Left hindlimb (tissue), 1 donor: ENCODE measurements at regions not wholly inside any gene's neighbourhood (a gene's known extent, or its start where the extent isn't known, plus 50 kb on each side); places are given as distances from the start of the nearest gene placed in this dataset.
"Not testable (repeated sequence)": the region's sequence is repeated elsewhere in the genome, so short reads cannot be mapped to it uniquely, and the experiment has no call there.

ENCODE experiments used
- DNase-seq: peaks from one replicate; pipeline ENCODE4 v3.0.0-alpha.2; 2018

GRCh38 chr9:22170556-22170955 is 161.5 kb upstream of the CDKN2B start:
- no peak for DNase-seq

GRCh38 chr9:22170990-22171670 is 162.0 kb upstream of the CDKN2B start:
- no peak for DNase-seq

GRCh38 chr9:22171691-22172090 is 162.6 kb upstream of the CDKN2B start:
- DNase-seq = no peak

- DNase-seq = no peak
Observed at GRCh38 chr9:22173908-22174307, 164.8 kb upstream of the CDKN2B start.

GRCh38 chr9:22175972-22176545 is 167.0 kb upstream of the CDKN2B start:
- DNase-seq = no peak

- not testable (repeated sequence) for DNase-seq
Observed at GRCh38 chr9:22181021-22181420, 171.9 kb upstream of the CDKN2B start.

- no peak for DNase-seq
Observed at GRCh38 chr9:22189471-22189870, 180.4 kb upstream of the CDKN2B start.

GRCh38 chr9:22197000-22197399 is 187.9 kb upstream of the CDKN2B start:
- DNase-seq = not testable (repeated sequence)

- no peak for DNase-seq
Observed at GRCh38 chr9:22198681-22199080, 189.6 kb upstream of the CDKN2B start.

GRCh38 chr9:22201256-22201655 is 192.2 kb upstream of the CDKN2B start:
- no peak for DNase-seq

- DNase-seq = no peak
Observed at GRCh38 chr9:22203371-22204138, 194.4 kb upstream of the CDKN2B start.

- no peak for DNase-seq
Observed at GRCh38 chr9:22204240-22204639, 195.1 kb upstream of the CDKN2B start.

- no peak for DNase-seq
Observed at GRCh38 chr9:22206833-22207232, 197.7 kb upstream of the CDKN2B start.

GRCh38 chr9:22208846-22209585 is 199.9 kb upstream of the CDKN2B start:
- DNase-seq = no peak

GRCh38 chr9:22210262-22210661 is 201.2 kb upstream of the CDKN2B start:
- no peak for DNase-seq

GRCh38 chr9:22210936-22211335 is 201.8 kb upstream of the CDKN2B start:
- no peak for DNase-seq

GRCh38 chr9:22211588-22212360 is 202.7 kb upstream of the CDKN2B start:
- no peak for DNase-seq

GRCh38 chr9:22214021-22214420 is 204.9 kb upstream of the CDKN2B start:
- DNase-seq = no peak

- DNase-seq = no peak
Observed at GRCh38 chr9:22214497-22215031, 205.5 kb upstream of the CDKN2B start.

GRCh38 chr9:22215521-22215920 is 206.4 kb upstream of the CDKN2B start:
- DNase-seq = no peak

- no peak for DNase-seq
Observed at GRCh38 chr9:22216730-22217172, 207.6 kb upstream of the CDKN2B start.

- no peak for DNase-seq
Observed at GRCh38 chr9:22217254-22217653, 208.1 kb upstream of the CDKN2B start.
